C1 segment of cervical spinal cord (tissue), 14 donors: ENCODE measurements at regions not wholly inside any gene's neighbourhood (a gene's known extent, or its start where the extent isn't known, plus 50 kb on each side); places are given as distances from the start of the nearest gene placed in this dataset.
"Not testable (repeated sequence)": the region's sequence is repeated elsewhere in the genome, so short reads cannot be mapped to it uniquely, and the experiment has no call there.

ENCODE experiments used
- DNase-seq, 14 donors: peaks; one replicate each; lab custom pipeline; 2025; lab: John Stamatoyannopoulos, UW

- DNase-seq, result no peak
Measured at GRCh38 chr9:30250872-30251271, 2133.6 kb upstream of the ACO1 start.

DNA sequence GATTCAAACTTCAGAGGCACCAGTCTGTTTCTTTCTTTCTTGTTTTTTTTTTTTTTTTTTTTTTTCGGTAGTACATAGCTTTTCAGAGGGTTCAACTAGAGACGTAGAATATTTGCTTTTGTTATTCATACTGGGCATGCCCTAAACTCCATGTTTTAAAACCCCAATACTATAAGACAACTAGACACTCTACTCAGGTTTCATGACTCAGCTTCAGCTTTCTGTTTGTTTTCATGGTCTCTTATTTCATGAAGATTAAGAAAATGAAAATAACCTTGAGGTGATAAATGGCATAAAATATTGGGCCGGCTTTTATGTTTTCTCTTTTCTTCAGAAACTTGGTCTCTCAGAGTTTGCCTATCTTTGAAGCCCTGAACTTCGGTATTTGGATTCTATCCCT is 2126.3 kb upstream of the ACO1 start:
- no peak for DNase-seq

- DNase-seq, result no peak
Measured at GRCh38 chr9:30280229-30280900, 2104.1 kb upstream of the ACO1 start.

DNA sequence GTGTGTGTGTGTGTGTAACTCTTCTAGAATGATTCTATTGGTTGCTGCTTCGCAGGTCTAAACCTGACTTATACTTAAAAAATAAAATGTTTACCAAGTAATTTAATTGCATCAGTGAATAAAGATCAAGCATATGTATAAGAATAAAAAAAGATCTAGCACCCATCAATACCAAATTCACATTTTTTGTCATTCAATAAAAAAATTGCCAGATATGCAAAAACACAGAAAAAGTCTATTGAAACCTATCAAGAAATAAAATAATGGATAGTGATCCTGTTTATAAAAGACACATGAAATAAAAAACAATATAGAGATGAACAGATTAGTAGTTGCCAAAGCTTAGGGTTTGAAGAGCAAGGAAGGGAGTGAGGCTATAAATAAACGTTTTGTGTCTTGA is 2095.0 kb upstream of the ACO1 start:
- DNase-seq, result no peak

DNA sequence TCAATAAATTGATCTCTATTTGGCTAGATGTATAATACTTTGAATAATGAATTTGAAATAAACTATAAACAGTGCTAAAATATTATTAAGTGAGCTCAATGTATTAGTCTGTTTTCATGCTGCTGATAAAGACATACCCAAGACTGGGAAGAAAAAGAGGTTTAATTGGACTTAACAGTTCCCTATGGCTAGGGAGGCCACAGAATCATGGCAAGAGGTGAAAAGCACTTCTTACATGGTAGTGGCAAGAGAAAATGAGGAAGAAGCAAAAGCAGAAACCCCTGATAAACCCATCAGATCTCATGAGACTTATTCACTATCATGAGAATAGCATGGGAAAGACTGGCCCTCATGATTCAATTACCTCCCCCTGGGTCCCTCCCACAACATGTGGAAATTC is 2092.4 kb upstream of the ACO1 start:
- DNase-seq, result not testable (repeated sequence)

DNA sequence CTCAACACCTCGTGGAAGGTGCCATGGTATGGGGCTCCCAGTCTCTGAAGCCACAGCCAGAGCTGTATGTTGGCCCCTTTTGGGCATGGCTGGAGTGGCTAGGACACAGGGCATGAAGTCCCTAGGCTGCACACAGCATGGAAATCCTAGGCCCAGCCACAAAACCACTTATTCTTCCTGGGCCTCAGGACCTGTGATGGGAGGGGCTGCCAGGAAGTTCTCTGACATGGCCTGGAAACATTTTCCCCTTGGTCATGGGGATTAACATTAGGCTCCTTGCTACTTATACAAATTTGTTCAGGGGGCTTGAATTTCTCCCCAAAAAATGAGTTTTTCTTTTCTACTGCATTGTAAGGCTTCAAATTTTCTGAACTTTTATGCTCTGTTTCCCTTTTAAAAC is 2091.2 kb upstream of the ACO1 start:
- no peak for DNase-seq

GRCh38 chr9:30299126-30299780 is 2085.2 kb upstream of the ACO1 start:
- DNase-seq, result no peak

DNA sequence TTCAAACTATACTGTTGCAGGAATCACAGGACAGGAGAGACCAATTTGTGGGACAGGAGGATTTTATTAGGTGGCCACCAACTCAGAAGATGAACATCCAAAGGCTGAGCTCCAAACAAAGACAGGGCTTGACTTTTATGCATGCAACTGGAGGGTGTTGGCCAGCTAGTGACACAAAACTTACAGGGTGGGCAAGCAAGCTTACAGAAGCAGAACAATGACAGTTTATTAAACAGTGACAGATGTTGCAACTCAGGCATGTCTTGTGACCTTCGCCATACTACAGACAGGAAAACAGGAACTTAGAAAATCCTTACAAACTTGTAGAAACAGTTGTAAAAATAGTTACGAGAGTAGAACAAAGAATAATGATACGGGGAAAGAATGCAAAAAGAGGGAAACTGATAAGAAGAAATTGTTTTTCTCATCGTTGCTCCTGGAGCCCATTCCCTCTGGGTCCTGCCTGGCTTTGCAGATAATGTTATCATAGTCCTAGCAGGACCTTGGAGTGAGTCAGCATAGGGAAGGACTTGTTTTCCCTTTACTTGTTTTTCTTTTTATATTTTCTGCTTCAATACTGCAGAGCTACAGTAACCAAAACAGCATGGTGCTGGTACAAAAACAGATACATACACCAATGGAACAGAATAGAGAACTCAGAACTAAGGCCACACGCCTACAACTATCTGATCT is 2083.0 kb upstream of the ACO1 start:
- no peak for DNase-seq

DNA sequence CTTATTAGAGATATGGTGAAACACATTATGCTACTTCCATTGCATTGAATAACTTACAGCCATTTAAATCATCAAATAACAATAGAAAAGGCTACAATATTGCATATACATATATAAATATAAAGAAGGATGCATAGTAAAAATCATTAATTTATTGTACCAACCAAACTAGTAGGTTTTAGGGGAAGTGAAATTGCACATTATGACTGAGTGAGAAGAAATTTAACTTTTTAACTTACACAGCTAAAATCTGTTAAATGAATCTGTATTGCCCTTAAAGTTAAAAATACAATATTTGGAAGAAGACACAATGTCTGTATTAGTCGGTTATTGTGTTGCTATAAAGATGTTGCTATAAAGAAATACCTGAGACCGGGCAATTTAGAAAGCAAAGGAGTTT is 2073.7 kb upstream of the ACO1 start:
- no peak for DNase-seq

DNA sequence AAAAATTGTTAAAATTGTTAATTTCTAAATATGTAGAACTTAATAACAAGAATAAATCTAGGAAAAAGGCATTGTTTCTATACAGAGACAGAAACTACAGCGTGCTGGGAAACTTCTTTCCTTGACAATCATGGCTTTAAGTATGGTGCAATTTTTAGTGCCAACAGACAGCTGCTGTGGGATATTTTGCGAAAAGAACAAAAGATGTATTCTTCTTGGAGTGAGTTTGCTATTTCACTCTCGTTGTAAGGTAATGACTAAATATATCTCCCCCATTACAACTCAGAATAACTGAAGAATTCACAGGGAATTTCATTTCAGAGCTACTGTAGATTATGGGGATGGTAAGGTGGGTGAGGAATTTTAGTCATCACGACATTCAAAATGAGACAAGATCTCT is 2055.0 kb upstream of the ACO1 start:
- no peak for DNase-seq

DNA sequence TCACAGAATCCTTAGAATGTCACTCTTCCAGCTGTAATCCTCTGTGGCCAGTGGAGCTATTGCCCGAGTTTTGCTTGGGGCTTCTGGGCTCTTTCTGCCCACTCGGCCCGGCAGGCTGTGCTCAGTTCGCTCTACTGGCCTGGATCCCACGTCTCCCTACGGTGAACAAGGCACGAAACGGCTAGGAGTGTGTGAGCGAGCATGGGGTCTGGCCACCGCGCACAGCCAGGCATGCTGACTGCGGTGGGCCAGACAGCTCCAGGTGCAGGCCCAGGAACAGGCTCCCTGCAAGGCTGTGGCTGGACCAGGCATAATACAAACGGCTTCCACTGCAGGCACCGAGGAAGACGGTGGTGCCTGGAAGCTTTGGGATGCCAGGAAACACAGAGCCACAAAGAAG is 2035.5 kb upstream of the ACO1 start:
- DNase-seq, result no peak

DNA sequence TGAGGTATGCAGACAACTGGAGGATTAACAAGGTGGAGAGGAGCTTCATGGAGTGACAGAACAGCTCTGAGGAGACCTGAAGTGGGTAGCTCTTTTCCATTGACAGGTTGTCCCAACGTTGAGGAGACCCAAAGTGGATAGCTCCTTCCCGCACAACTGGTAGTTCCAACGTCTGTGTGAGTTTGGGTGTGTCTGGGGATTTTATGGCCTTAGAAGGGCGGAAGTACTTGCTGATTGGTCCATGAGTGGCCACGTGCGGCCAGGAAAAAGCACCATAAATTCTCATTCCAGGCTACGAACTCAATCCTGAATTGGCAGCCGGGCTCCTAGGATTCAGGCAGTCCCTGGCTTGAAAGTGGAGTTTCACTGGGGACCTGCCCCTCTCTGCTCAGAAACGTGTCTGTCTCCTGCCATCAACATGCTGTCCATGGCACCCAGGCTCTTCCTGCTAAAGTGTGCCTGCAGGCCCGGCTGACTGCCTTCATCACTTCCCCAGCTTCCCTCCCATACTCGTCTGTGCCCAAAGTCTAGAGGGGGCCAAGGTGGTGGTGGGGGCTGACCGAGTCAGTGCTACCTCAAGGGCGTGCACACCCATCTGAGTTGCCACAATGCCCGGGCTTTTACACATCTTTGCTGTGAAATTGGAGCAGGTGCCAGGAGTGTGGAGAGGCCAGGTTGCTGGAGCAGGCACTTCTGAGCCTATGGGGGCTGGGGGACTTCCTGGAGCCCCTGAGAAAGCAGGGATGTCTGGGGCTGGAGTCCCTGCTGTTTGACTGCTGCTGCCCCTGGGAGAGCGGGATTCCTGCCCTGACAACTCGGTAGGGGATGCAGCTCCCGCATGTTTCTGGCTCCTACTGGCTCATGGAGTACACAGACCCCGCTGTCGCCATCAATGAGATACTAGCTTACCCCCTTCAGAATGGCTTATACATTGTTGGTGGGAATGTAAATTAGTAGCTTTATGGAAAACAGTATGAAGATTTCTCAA is 2034.6 kb upstream of the ACO1 start:
- DNase-seq, result no peak

DNA sequence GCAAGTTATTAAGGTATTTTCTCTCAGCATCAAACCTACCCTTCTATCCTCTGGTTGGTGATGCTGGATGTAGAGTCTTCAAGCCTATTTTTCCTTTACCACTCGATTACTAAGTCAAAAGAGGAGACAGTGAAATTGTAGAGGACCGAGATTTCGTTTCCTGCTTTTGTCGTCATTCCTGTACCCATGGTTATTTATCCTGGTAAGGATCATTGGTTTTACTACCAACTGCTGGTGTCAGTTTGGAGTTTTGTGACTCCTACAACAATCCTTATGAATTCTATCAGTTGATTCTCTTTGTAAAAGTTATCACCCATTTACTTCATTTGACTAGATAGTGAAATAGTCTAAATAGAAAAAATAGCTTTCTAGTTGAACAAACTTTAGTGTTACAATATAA is 2028.2 kb upstream of the ACO1 start:
- no peak for DNase-seq

- no peak for DNase-seq
Measured at GRCh38 chr9:30362373-30362772, 2022.1 kb upstream of the ACO1 start.

DNA sequence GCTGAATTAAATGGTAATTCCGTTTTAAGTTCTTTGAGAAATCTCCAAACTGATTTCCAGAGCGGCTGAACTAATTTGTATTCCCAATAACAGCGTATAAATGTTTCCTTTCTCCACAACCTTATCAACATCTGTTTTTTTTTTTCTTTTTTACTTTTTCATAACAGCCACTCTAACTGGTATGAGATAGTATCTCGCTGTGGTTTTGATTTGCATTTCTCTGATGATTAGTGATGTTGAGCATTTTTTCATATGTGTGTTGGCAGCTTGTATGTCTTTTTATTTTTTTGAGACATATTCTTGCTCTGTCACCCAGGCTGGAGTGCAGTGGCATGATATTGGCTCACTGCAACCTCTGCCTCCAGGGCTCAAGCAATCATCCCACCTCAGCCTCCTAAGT is 2018.3 kb upstream of the ACO1 start:
- DNase-seq, result not testable (repeated sequence)

DNA sequence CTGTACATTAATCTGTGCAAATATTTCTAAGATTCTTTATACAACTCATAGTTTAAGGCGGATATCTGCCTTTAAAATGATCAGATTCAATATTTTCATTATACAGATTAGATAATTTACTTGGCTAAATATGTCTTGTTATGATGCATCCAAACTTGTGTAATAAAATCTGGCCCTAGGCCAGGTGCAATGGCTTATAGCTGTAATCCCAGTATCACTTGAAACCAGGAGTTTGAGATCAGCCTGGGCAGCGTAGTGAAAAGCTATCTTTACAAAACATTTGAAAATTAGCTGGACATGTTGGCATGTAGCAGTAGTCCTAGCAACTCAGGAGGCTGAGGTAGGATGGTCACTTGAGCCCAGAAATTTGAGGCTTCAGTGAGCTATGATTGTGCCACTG is 2002.2 kb upstream of the ACO1 start:
- DNase-seq, result no peak

DNA sequence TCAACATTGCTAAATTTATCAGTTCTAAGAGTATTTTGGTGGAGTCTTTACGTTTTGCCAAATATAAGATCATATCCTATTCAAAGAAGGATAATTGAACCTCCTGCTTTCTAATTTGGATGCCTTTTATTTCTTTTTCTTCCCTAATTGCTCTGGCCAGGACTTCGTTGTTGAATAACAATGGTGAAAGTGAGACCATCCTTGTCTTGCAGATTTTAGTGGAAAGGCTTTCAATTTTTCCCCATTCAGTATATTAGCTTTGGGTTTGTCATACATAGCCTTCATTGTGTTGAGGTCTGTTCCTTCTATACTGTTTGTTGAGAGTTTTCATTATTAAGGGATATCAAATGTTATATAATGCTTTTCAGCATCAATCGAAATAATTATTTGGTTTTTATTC is 1974.2 kb upstream of the ACO1 start:
- no peak for DNase-seq

DNA sequence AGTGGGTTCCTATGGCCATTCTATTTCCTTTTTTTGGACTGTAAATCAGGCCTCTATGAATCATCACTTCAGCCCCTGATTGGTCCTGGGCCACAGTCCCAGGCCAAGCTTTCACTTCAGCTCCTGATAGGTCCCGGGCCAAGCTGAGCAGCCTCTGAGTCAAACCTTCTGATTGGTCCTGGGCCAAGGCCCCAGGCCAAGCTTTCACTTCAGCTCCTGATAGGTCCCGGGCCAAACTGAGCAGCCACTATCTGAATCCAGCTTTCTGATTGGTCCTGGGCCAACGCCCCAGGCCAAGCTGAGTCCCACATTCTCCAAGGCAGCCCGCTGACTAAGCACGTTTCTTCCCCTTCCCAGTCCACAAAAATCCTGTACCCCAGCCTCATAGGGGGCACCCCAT is 1972.9 kb upstream of the ACO1 start:
- no peak for DNase-seq

- no peak for DNase-seq
Measured at GRCh38 chr9:30459156-30459555, 1925.3 kb upstream of the ACO1 start.

DNA sequence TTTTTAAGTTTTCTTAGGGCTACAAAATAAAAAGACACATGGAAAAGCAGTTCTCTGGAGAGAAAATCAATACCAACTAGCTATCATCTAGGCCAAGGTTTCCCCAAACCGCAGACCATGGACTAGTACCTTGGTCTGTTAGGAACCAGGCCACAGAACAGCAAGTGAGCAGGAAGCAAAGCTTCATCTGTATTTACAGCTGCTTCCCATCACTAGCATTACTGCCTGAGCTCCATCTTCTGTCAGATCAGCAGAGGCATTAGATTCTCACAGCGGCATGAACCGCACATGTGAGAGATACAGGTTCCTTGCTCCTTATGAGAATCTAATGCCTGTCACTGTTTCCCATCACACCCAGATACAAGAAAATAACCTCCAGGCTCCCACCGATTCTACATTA is 1907.6 kb upstream of the ACO1 start:
- no peak for DNase-seq

- DNase-seq, result no peak
Measured at GRCh38 chr9:30478684-30479083, 1905.8 kb upstream of the ACO1 start.

- no peak for DNase-seq
Measured at GRCh38 chr9:30482499-30482898, 1901.9 kb upstream of the ACO1 start.
